ENCODE measurements at regions not wholly inside any gene's neighbourhood (a gene's known extent, or its start where the extent isn't known, plus 50 kb on each side); places are given as distances from the start of the nearest gene placed in this dataset.
A peak's percentile ranks its signal among the peaks of the same experiment; 100 is the strongest.

- ChIA-PET CTCF (no interaction called here), POLR2A (no interaction called here)
- no peaks in the 10 kb centered on the region for H3K36me3 ChIP-seq (ENCODE audit: control insufficient read depth, insufficient read depth, low read length)
- DNase-seq (ENCODE audit: low read depth): no peak
- TF ChIP-seq CTCF (IDR thresholded peaks at IDR 0.05; ENCODE audit: insufficient read depth, low read depth, low read length): no peak
- H3K4me3 ChIP-seq (ENCODE audit: low read depth, low read length): no peak overlapping the region
- H3K27me3 ChIP-seq (ENCODE audit: control insufficient read depth, insufficient read depth, low read length): peaks cover 8% of the 10 kb centered on the region
Observed at GRCh38 chr1:22271847-22272801, 129.2 kb upstream of the WNT4 start.

- CTCF ChIA-PET: interaction anchor here (0.6 to 3.5 kb wide), 7 partner anchors 10 to 254 kb away, joined by 3 to 25 read pairs (median 3); no protein-coding TSS in a partner anchor
- Histone ChIP-seq H3K36me3 (ENCODE audit: control insufficient read depth, insufficient read depth, low read length) (no peaks in the 10 kb centered on the region), H3K4me3 (ENCODE audit: low read depth, low read length) (no peak overlapping the region), H3K27me3 (ENCODE audit: control insufficient read depth, insufficient read depth, low read length) (peaks cover 15% of the 10 kb centered on the region)
- no peak for TF ChIP-seq CTCF (IDR thresholded peaks at IDR 0.05; ENCODE audit: insufficient read depth, low read depth, low read length)
- no peak for DNase-seq (ENCODE audit: low read depth)
- POLR2A ChIA-PET: no interaction called here
Observed at GRCh38 chr1:22273686-22274681, 131.1 kb upstream of the WNT4 start.

- H3K4me3 ChIP-seq (ENCODE audit: low read depth, low read length): no peak overlapping the region
- DNase-seq (ENCODE audit: low read depth): no peak
- no peaks in the 10 kb centered on the region for H3K36me3 ChIP-seq (ENCODE audit: control insufficient read depth, insufficient read depth, low read length)
- ChIA-PET CTCF (interaction anchor here (0.9 to 3.5 kb wide), 23 partner anchors 9 to 174 kb away, joined by 3 to 25 read pairs (median 4); no protein-coding TSS in a partner anchor), POLR2A (no interaction called here)
- H3K27me3 ChIP-seq (ENCODE audit: control insufficient read depth, insufficient read depth, low read length): peaks cover 13% of the 10 kb centered on the region
- no peak for TF ChIP-seq CTCF (IDR thresholded peaks at IDR 0.05; ENCODE audit: insufficient read depth, low read depth, low read length)
Observed at GRCh38 chr1:22275167-22275566, 132.3 kb upstream of the WNT4 start.

- peak; percentile 95 for TF ChIP-seq CTCF (IDR thresholded peaks at IDR 0.05; ENCODE audit: insufficient read depth, low read depth, low read length)
- DNase-seq (ENCODE audit: low read depth): no peak
- POLR2A ChIA-PET: no interaction called here
- Histone ChIP-seq H3K4me3 (ENCODE audit: low read depth, low read length) (no peak overlapping the region), H3K27me3 (ENCODE audit: control insufficient read depth, insufficient read depth, low read length) (peaks cover 13% of the 10 kb centered on the region), H3K36me3 (ENCODE audit: control insufficient read depth, insufficient read depth, low read length) (no peaks in the 10 kb centered on the region)
- CTCF ChIA-PET: interaction anchor here (0.9 to 3.5 kb wide), 26 partner anchors 9 to 175 kb away, joined by 3 to 25 read pairs (median 4); no protein-coding TSS in a partner anchor
Observed at GRCh38 chr1:22275626-22276395, 132.9 kb upstream of the WNT4 start.

Data from BJ (cell line).